HCT116 (cell line): ENCODE measurements at regions not wholly inside any gene's neighbourhood (a gene's known extent, or its start where the extent isn't known, plus 50 kb on each side); places are given as distances from the start of the nearest gene placed in this dataset.

Experiments
- CBX3 ChIP-seq: IDR thresholded peaks from 2 replicates; pipeline ENCODE4 v1.6.1; 2012; ENCODE audit warnings: low read depth
- CEBPB ChIP-seq: IDR thresholded peaks from 2 replicates; pipeline ENCODE4 v1.6.1; 2012; ENCODE audit warnings: low read depth
- CTCF ChIP-seq, 3 experiments: fragments of 200-600 bp in 1 of 3; sonication (generic) in 1 of 3; IDR thresholded peaks in 2 of 3; conservative IDR thresholded peaks in 1 of 3; 2 replicates each; pipeline ENCODE4 v1.5.1; 2012 to 2017; ENCODE audit warnings: low read depth in 2 of 3, low read length in 2 of 3, antibody characterized with exemption in 1 of 3, borderline replicate concordance in 1 of 3, control low read depth in 1 of 3, mild to moderate bottlenecking in 1 of 3, mixed read lengths in 1 of 3, mixed run types in 1 of 3, moderate library complexity in 1 of 3; ENCODE audit not compliant: insufficient read depth in 1 of 3
- EZH2phosphoT487 ChIP-seq: fragments of 200-600 bp; IDR thresholded peaks from 2 replicates; pipeline ENCODE4 v1.6.1; 2018; ENCODE audit warnings: antibody characterized with exemption, borderline replicate concordance
- JUND ChIP-seq: IDR thresholded peaks from 2 replicates; pipeline ENCODE4 v1.6.1; 2012
- MAX ChIP-seq: IDR thresholded peaks from 2 replicates; pipeline ENCODE4 v1.6.1; 2012
- POLR2A ChIP-seq: IDR thresholded peaks from 2 replicates; pipeline ENCODE4 v1.7.0; 2011; ENCODE audit warnings: borderline replicate concordance; ENCODE audit not compliant: insufficient read depth, insufficient read length; ENCODE audit errors: extremely low read depth
- POLR2AphosphoS5 ChIP-seq: IDR thresholded peaks from 2 replicates; pipeline ENCODE4 v1.6.1; 2011; ENCODE audit warnings: mild to moderate bottlenecking, low read depth, low read length, moderate library complexity
- TCF7L2 ChIP-seq: IDR thresholded peaks from 2 replicates; pipeline ENCODE4 v1.7.0; 2011; ENCODE audit warnings: borderline replicate concordance, inconsistent platforms; ENCODE audit not compliant: insufficient read depth, insufficient read length; ENCODE audit errors: extremely low read depth
- ZBTB33 ChIP-seq: IDR thresholded peaks from 2 replicates; pipeline ENCODE4 v1.6.1; 2011; ENCODE audit warnings: mild to moderate bottlenecking, low read length, moderate library complexity; ENCODE audit not compliant: insufficient replicate concordance; ENCODE audit errors: extremely low read depth

GRCh38 chr14:43803076-43803689, 703.9 kb downstream of the FSCB start:
- TF ChIP-seq JUND, result no peak
- no peak for TF ChIP-seq CTCF (IDR thresholded peaks at IDR 0.05 in 2 of 3, conservative IDR thresholded peaks at IDR 0.05 in 1 of 3; ENCODE audit: borderline replicate concordance in 1 of 3, insufficient read depth in 1 of 3, low read depth in 2 of 3, low read length in 2 of 3)
- TF ChIP-seq EZH2phosphoT487, result no peak
- TF ChIP-seq POLR2A, result no peak
- TF ChIP-seq MAX, result no peak
- no peak for TF ChIP-seq CEBPB
- no peak for TF ChIP-seq ZBTB33
- TF ChIP-seq POLR2AphosphoS5, result no peak
- no peak for TF ChIP-seq TCF7L2
- no peak for TF ChIP-seq CBX3
